ENCODE measurements at regions not wholly inside any gene's neighbourhood (a gene's known extent, or its start where the extent isn't known, plus 50 kb on each side); places are given as distances from the start of the nearest gene placed in this dataset.

- DNase-seq (ENCODE audit: low read depth): no peak
These were observed 72.3 kb upstream of the LHX1 start for GRCh38 chr17:36864827-36865430.

- no peak for DNase-seq (ENCODE audit: low read depth)
These were observed 69.4 kb upstream of the LHX1 start for GRCh38 chr17:36867716-36868341.

DNA sequence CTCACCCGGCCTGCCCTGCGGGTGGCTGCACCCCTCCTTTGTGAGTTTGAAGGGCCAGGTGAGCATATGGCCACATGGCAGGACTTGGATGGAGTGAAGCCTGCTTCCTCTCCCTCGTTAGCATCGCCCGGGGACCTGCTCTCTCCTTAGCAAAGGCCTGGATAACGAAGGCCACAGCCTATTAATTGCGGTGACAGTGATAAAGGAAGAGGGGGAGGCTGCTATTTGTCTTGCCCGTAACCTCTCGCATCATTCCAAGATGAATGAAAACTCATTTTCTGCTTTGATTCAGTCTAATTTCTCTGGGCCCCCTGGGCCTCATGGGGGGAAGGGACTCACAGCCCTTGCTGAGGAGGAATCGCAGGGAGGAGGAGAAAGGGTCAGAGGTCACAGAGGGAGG, 68.5 kb upstream of the LHX1 start:
- no peak for DNase-seq (ENCODE audit: low read depth)

- DNase-seq (ENCODE audit: low read depth): no peak
These were observed 67.8 kb upstream of the LHX1 start for GRCh38 chr17:36869441-36869840.

GRCh38 chr17:36869856-36870719, 67.2 kb upstream of the LHX1 start:
- no peak for DNase-seq (ENCODE audit: low read depth)

DNA sequence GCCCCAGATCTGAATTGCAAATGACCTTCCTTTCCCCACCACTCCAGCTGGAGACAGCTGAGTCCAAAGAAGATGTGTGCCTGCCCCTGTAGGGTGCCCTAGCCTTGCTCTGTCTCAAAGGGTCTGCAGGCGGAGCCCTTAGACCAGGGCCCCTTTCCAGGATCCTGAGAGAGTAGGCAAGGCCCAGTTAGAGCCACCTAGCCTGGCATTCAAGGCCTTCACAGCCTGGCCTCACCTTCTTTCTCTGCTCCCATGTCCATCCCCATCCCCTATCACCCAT, 66.6 kb upstream of the LHX1 start:
- no peak for DNase-seq (ENCODE audit: low read depth)

DNA sequence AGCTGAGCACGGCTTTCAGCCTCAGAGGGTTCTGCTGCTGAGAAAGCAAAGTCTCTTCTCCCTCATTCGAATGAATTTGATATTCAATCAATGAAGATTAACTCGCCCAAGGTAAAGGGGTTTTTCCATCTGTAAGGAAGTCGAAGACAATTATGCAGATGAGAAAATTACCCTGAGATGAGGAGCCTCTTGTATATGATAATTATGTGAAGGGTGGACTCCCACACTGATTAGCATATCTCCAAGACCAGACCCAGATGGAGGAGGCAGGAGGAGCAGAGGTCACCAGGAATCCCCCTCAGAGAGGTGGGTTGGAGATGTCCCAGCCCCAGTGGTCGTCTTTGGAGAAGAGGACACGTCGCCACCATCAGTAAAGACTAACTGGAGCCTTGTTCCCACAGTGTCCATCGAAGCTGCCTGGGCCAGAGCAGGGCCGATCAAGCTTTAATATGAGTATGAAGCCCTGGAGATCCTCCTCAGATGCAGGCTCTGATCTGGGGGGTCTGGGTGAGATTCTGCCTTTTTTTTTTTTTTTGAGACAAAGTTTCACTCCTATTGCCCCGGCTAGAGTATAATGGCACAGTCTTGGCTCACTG, 61.5 kb upstream of the LHX1 start:
- DNase-seq (ENCODE audit: low read depth): no peak

GRCh38 chr17:36876966-36877365, 60.3 kb upstream of the LHX1 start:
- no peak for DNase-seq (ENCODE audit: low read depth)

DNA sequence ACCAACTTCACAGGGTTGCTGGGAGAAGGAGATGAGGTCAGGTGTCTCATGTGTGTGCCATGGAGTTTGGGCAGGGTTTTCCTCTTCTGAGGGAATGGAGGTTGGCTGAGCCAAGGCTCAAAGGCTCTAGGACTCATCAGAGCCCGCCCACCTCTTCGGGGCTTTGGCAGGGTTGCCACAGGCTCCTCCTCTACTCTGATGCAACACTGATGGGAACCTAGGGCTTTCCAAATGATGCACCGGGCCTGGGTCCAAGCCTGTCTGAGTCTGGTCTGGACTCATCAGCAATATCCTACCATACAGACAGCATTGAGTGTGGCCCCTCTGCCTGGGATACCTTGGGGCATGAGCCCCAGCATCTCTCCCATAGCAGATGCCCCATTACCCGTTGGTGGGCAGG, 59.5 kb upstream of the LHX1 start:
- DNase-seq (ENCODE audit: low read depth): no peak

DNA sequence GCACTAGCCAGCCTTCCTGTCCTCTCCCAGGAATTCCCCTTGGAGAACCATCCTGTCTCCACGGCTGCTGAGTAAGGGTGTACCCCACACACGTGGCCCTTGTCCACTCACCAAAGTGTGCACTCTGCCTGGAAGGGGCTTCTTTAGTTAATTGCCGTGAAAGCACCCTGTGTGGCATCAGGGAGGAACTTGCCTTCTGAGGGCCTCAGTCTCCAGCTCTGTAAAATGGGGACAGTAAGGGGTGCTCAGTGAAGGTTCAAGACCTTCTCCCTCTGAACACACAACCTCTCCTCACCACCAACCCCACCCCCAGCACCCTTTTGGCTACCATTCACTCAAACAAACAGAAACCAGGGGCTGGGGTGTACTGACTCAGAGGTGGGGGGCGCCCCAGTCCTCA, 59.1 kb upstream of the LHX1 start:
- no peak for DNase-seq (ENCODE audit: low read depth)

GRCh38 chr17:36879027-36879426, 58.2 kb upstream of the LHX1 start:
- no peak for DNase-seq (ENCODE audit: low read depth)

DNA sequence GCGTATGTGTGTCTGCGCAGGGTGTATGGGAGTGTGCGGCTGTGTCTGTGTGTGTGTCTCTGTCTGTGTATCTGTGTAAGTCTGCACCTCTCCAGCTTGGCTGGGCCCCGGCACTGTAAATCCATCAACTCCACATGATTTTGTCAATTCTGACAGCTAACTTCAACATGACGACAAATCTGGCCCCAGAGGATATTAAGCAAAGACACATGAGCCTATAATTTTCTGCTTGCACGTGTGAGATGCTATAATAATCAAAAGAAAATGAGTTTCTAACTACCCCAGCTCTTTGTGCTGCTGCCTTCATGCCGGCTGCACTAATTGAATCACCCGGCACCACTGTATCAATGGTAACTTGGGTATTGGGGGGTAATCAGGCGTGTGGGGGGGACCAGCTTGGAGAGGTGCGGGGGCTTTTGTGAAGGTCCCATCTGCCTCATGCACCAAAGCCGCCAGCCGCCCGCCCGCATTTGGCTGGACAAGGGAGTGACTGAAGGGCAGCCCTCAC, 57.6 kb upstream of the LHX1 start:
- no peak for DNase-seq (ENCODE audit: low read depth)

DNA sequence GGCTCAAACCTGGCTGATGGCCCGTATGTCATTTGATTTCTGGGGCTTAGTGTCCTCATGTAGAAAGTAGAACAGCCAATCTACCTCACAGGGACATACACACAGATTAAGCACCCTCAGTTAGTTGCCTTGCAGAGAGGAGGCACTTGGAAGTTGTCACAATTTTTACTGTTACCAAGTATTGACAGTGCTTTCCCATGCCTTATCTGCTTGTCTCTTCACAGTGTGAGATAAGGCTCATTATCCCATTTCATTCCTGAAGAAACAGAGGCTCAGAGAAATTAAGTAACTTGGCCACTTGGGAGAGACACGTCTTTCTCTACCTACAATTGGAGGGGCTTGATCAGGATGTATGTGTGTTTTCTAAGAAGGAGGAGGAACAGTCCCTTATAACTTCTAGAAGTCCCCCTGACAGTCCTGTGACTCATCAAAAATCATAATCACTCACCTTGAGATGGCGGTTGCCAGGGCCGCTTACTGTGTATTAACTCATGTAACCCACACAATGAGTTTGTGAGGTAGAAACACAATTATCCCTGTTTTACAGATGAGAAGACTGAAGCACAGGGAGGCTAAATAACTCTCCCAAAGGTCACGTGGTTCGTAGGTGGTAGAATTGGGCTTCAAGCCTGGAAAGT, 56.9 kb upstream of the LHX1 start:
- DNase-seq (ENCODE audit: low read depth): no peak

DNA sequence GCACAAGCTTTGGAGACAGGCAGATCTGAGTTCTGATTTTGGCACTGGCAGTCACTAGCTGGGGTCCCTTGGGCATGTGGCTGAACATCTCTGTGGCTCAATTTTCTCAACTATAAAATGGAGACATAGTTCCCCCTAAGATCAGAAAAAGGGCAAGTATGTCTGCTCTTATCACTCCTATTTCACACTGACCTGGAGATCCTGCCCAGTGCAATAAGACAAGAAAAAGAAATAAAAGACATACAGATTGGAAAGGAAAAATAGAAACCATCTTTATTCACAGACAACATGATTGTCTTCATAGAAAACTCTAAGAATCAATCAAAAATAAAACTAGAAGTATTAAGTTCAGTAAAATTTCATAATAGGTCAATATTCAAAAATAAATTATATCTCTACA, 56.0 kb upstream of the LHX1 start:
- no peak for DNase-seq (ENCODE audit: low read depth)

DNA sequence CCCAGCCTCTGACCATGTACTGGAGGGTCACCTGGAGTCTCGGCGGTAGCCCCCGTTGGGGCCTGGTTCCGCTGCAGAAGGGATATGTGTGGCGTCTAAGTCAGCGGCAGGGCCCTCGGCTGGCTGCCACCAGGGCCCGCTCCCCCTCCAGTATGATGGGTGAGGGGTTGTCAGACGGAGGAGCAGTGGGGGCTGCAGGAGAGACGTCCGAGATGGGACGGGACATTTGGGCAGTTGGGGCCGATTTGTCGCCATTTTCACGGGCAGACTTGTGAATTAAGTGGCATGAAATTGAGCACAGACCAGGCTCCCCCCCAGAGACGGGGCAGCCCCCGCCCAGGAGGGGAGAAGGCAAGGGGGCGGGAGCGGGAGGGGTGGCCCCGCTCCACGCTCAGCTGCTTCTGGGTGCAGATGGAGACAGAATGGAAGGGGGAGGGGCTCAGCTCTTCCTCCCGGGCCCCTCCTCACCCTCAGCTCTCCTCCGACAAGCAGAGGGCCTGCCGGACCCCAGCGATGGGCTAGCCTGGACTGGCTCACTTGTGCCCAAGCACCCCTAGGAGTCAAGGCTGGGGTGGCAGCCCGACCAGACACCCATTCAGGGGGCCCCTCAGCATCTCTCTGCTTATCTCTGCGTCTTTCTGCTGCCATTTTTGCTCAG, 52.7 kb upstream of the LHX1 start:
- no peak for DNase-seq (ENCODE audit: low read depth)

DNA sequence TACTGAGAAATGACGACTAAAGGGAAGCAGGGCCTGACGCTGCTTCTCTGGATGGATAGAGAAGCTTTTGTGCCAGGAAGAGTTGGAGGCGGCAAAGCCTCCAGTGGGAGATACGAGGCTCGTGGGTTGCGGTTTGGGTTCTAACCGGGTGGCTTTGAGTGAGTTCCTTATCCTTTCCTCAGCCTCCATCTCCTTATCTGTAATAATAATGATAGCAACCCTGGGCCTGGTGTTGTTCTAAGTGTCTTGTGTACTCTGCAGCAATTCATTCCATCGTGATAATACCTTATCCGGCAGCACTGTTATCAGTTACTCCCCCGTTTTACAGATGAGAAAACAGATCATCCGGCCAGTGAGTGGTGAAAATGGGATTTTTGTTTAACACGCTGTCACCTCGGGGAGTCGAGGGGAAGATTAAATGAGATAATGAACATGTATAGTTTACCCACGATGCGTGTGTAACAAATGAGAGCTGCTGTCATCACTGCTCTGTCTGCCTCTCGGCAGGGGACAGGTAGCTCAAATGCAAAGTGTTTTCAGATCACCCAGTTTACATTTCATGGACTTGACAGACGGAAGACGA, 52.0 kb upstream of the LHX1 start:
- DNase-seq (ENCODE audit: low read depth): no peak

DNA sequence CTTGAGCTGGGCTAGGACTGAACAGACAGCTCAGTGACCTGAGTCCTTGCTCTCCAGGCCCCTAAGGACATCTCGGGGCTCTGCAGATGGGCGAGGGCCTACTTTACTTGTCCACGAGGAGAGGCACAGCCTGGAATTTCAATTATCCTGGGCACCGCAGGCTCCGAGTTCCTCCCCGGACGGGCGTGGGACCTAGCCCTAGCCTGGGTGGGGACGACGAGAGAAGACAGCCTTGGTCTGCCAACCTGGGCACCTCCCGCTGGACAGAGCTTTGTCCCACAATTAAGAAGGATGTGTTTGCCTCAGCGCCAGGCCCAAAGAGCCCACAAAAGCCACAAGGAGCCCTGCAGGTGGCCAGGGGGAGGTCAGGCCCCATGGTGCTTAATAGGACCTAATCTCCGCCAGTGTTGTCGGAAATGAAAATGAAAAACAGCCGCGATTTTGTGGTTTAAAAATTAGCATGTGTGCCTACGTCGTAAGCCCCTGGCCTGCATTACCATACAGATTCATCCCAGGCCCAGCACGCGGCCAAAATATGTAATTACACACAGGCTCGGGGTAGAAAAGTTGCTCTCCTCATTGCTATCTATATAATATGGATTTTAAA, 51.4 kb upstream of the LHX1 start:
- no peak for DNase-seq (ENCODE audit: low read depth)
